ENCODE measurements at regions not wholly inside any gene's neighbourhood (a gene's known extent, or its start where the extent isn't known, plus 50 kb on each side); places are given as distances from the start of the nearest gene placed in this dataset.
"Not testable (repeated sequence)": the region's sequence is repeated elsewhere in the genome, so short reads cannot be mapped to it uniquely, and the experiment has no call there.

GRCh38 chr1:4121834-4122512 is 221.9 kb upstream of the C1orf174 start:
- DNase-seq, result peak; percentile 34

- peak; percentile 17 for DNase-seq
Measured at GRCh38 chr1:4122513-4123160, 222.6 kb upstream of the C1orf174 start.

GRCh38 chr1:4124631-4125145 is 224.6 kb upstream of the C1orf174 start:
- DNase-seq, result peak; percentile 25

GRCh38 chr1:4126251-4126650 is 226.2 kb upstream of the C1orf174 start:
- DNase-seq, result no peak

- peak; percentile 34 for DNase-seq
Measured at GRCh38 chr1:4126731-4127591, 226.9 kb upstream of the C1orf174 start.

GRCh38 chr1:4127592-4128140 is 227.6 kb upstream of the C1orf174 start:
- DNase-seq, result peak; percentile 39

GRCh38 chr1:4128616-4129015 is 228.5 kb upstream of the C1orf174 start:
- DNase-seq, result peak; percentile 48

GRCh38 chr1:4129693-4130092 is 229.6 kb upstream of the C1orf174 start:
- DNase-seq, result no peak

GRCh38 chr1:4130096-4130495 is 230.0 kb upstream of the C1orf174 start:
- DNase-seq, result no peak

- DNase-seq, result no peak
Measured at GRCh38 chr1:4131734-4132133, 231.7 kb upstream of the C1orf174 start.

GRCh38 chr1:4132352-4133296 is 232.6 kb upstream of the C1orf174 start:
- no peak for DNase-seq

GRCh38 chr1:4133297-4133938 is 233.3 kb upstream of the C1orf174 start:
- no peak for DNase-seq

- DNase-seq, result no peak
Measured at GRCh38 chr1:4133939-4134321, 233.9 kb upstream of the C1orf174 start.

GRCh38 chr1:4135853-4136252 is 235.8 kb upstream of the C1orf174 start:
- not testable (repeated sequence) for DNase-seq

GRCh38 chr1:4137621-4138415 is 237.7 kb upstream of the C1orf174 start:
- no peak for DNase-seq

- no peak for DNase-seq
Measured at GRCh38 chr1:4139646-4140045, 239.6 kb upstream of the C1orf174 start.

- no peak for DNase-seq
Measured at GRCh38 chr1:4140241-4140640, 240.2 kb upstream of the C1orf174 start.

GRCh38 chr1:4140821-4141220 is 240.7 kb upstream of the C1orf174 start:
- DNase-seq, result no peak

- no peak for DNase-seq
Measured at GRCh38 chr1:4144349-4144971, 244.4 kb upstream of the C1orf174 start.

GRCh38 chr1:4146101-4146500 is 246.0 kb upstream of the C1orf174 start:
- no peak for DNase-seq
